Heart right ventricle (tissue), 16 donors: ENCODE measurements at regions not wholly inside any gene's neighbourhood (a gene's known extent, or its start where the extent isn't known, plus 50 kb on each side); places are given as distances from the start of the nearest gene placed in this dataset.

ENCODE experiments used
- ATAC-seq, 8 donors: fragments of 200-7000 bp; cut with Tn5 transposase; one replicate each; pipeline ENCODE4 v1.9.1; 2020; ENCODE audit warnings: mild to moderate bottlenecking in 8 of 8, moderate library complexity in 8 of 8, moderate number of reproducible peaks in 1 of 8
- DNase-seq, 2 donors: peaks; one replicate each; pipeline ENCODE4 v3.0.0-alpha.2; 2020
- H3K27ac ChIP-seq, 10 donors: fragments of 200-600 bp; sonication (generic) in 2 of 10; one replicate each; pipeline versions ENCODE4 v1.5.0 to v1.8.0; 2020 to 2022; ENCODE audit warnings: mild to moderate bottlenecking in 3 of 10
- H3K27me3 ChIP-seq, 7 donors: fragments of 200-600 bp; one replicate each; pipeline ENCODE4 v1.8.0; 2021 to 2022; ENCODE audit warnings: mild to moderate bottlenecking in 2 of 7
- H3K36me3 ChIP-seq, 9 donors: fragments of 200-600 bp; sonication (generic) in 1 of 9; one replicate each; pipeline versions ENCODE4 v1.5.0 to v1.8.0; 2020 to 2022; ENCODE audit warnings: mild to moderate bottlenecking in 2 of 9
- H3K4me1 ChIP-seq, 9 donors: fragments of 200-600 bp; sonication (generic) in 1 of 9; one replicate each; pipeline versions ENCODE4 v1.5.0 to v1.8.0; 2020 to 2022; ENCODE audit warnings: mild to moderate bottlenecking in 4 of 9
- H3K4me3 ChIP-seq, 10 donors: fragments of 200-600 bp; sonication (generic) in 2 of 10; one replicate each; pipeline versions ENCODE4 v1.5.0 to v1.8.0; 2020 to 2022; ENCODE audit warnings: mild to moderate bottlenecking in 7 of 10, moderate library complexity in 2 of 10
- H3K9me3 ChIP-seq, 11 donors: fragments of 200-600 bp in 10 of 11; sonication (generic) in 2 of 11; one replicate each; pipeline versions ENCODE4 v1.5.0 to v1.8.0; 2013 to 2022; ENCODE audit warnings: mild to moderate bottlenecking in 2 of 11, control low read depth in 1 of 11, moderate library complexity in 1 of 11
- WGBS, 2 donors: extraction: QIAGEN DNeasy Blood & Tissue Kit; methylation state at CpG; one replicate each; pipeline ENCODE4 v1.1.7; 2013; ENCODE audit warnings: inconsistent platforms in 1 of 2; 5-methylcytosine and 5-hydroxymethylcytosine counted together
- intact Hi-C, 10 donors: fragments of 100-400 bp; cut with DNase I; formaldehyde crosslinking; loops; one replicate each; pipeline versions ENCODE4 v1.11.1 to v1.14.2; 2022
- TF ChIP-seq, protein P1 (sequence below), 9 donors: fragments of 200-600 bp; sonication (generic) in 2 of 9; IDR thresholded peaks; one replicate each; pipeline versions ENCODE4 v1.5.0 to v1.8.0; 2021 to 2022; ENCODE audit warnings: antibody characterized with exemption in 9 of 9, mild to moderate bottlenecking in 5 of 9, moderate library complexity in 1 of 9
- donor health status: Arrhythmogenic right ventricular cardiomyopathy.
- donor health status: ischemic (EF 13 %, LVEDD 7.1; RV severe dilation, severe dysfunction).
- donor health status: healthy with polysubstance abuse.
- donor health status: DM: no; HTN: yes; CAD: no.
- donor health status: DM: no; HTN: no; CAD: no.
- donor health status: ischemic (EF 25% LVEDD 6.9; RV normal size, moderate dysfunction).
- donor health status: ischemic (EF 25% LVEDD 5.7; RV mildly dilated, moderate dysfunction).
- donor health status: healthy.
- donor health status: DM: yes; HTN: yes; CAD: no.
- donor health status: Ischemic cardiomyopathy.
- donor health status: ischemic (EF 35%, LVEDD 5.7; RV mildly dilated, moderate dysfunction).
- donor health status: nonischemic (EF 11% LVEDD 7.7; RV severe dilation, severe dysfunction).
- donor health status: DM: yes; HTN: yes; CAD: no.
- donor health status: PGD.
- donor health status: ischemic (EF 29% LVEDD 5.4; RV normal size, mild dysfunction).
- donor health status: nonischemic (EF 23%, LVEDD 6.1; RV moderate dilation, normal function).

DNA sequence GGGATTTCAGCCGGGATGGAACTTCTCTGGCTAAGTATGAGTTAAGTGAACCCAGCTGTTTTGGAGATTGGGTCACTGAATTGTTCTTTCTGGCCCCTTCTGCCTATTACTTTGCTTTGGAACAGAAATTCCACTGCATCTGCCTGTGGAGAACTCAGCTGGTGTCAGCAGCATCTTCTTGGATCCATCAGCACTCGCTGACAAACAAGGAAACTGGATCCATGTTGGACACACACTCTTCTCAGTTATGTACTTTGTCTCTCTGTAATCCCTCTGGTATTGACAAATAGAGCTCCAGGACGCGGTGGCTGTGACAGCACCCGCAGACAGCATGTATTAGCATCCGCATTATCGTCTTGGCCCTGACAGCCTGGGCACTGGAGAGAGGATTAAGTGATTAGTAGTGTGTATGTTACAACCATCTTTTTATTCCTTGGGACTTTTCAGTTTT, 73.0 kb upstream of the BMPER start:
- Histone ChIP-seq H3K27ac (no peak overlapping the region), H3K4me3 (no peak overlapping the region), H3K27me3 (no peaks in the 10 kb centered on the region), H3K4me1 (no peaks in the 10 kb centered on the region), H3K36me3 (no peaks in the 10 kb centered on the region), H3K9me3 (peaks cover 0 to 7% (median 0%) of the 10 kb centered on the region in 11 donors)
- ATAC-seq (peak in 2 of 8 donors; percentile 33 to 38), DNase-seq (no peak)
- intact Hi-C loops: loop anchor here in 1 of 10 donors (10.0 kb wide), 1 partner anchor 63 kb away; no protein-coding TSS in a partner anchor
- TF ChIP-seq, protein P1, sequence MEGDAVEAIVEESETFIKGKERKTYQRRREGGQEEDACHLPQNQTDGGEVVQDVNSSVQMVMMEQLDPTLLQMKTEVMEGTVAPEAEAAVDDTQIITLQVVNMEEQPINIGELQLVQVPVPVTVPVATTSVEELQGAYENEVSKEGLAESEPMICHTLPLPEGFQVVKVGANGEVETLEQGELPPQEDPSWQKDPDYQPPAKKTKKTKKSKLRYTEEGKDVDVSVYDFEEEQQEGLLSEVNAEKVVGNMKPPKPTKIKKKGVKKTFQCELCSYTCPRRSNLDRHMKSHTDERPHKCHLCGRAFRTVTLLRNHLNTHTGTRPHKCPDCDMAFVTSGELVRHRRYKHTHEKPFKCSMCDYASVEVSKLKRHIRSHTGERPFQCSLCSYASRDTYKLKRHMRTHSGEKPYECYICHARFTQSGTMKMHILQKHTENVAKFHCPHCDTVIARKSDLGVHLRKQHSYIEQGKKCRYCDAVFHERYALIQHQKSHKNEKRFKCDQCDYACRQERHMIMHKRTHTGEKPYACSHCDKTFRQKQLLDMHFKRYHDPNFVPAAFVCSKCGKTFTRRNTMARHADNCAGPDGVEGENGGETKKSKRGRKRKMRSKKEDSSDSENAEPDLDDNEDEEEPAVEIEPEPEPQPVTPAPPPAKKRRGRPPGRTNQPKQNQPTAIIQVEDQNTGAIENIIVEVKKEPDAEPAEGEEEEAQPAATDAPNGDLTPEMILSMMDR (IDR thresholded peaks at IDR 0.05): no peak
- WGBS, 2 donors: 64 to 77% methylated on average over 7 of the region's 7 CpGs

DNA sequence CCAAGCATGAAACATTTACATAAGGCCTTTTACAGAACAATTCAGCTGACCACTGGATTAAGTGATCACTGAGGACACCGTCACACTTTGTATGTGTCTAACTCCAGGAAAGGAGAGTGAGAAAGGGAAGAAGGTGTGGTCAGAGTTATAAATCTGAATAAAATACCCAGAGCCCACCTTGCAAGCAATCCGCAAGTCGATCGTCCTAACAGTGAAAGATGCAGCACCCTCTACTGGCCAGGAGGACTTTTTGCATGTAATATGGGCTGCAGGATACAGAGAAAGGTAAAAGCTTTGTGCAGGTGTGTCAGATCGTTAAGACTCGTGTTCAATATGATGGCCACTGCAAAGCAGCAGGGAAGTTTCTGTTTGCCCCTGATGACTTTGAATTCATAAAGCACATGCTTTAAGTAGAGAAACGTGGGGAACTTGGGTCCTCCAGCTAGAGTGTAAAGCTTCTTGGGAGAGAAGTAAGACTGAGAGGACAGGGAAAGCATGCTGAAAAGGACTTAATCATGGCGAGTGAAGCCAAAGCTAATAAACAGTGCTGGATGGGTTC, 68.5 kb upstream of the BMPER start:
- ATAC-seq (no peak), DNase-seq (no peak)
- Histone ChIP-seq H3K27ac (no peak overlapping the region), H3K36me3 (no peaks in the 10 kb centered on the region), H3K27me3 (no peaks in the 10 kb centered on the region), H3K4me1 (no peaks in the 10 kb centered on the region), H3K4me3 (no peak overlapping the region), H3K9me3 (peaks cover 0 to 7% (median 0%) of the 10 kb centered on the region in 11 donors)
- TF ChIP-seq, protein P1 (IDR thresholded peaks at IDR 0.05): no peak
- WGBS, 2 donors: 94 to 97% methylated on average over 8 of the region's 8 CpGs
- intact Hi-C loops: loop anchor here in 1 of 10 donors (10.0 kb wide), 1 partner anchor 58 kb away; no protein-coding TSS in a partner anchor

DNA sequence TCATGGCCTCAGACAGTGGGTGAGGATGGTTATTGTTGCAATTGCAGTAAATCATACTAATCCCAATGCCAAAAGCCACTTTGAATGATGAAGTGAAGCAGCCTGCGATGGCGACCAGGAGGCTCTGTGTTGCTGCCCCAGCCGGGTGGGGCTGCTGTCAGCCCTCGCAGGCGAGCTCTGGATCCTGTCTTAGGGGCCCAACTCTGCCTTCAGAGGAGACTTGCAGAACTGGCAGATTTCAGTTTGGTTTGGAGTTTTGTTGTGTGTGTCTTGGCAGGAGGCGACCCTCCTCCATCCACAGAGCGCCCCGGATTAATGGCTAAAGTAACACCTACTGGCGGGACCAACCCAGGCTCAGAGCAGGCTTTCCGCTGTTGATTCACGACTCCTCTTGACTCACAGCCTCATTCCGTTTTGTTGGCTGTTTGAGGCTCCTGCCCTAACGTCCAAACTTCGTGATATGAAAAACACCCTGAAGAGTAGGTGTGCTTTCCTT, 67.9 kb upstream of the BMPER start:
- DNase-seq (no peak), ATAC-seq (no peak)
- Histone ChIP-seq H3K27me3 (no peaks in the 10 kb centered on the region), H3K27ac (no peak overlapping the region), H3K4me1 (no peaks in the 10 kb centered on the region), H3K9me3 (peaks cover 0 to 7% (median 0%) of the 10 kb centered on the region in 11 donors), H3K4me3 (no peak overlapping the region), H3K36me3 (no peaks in the 10 kb centered on the region)
- intact Hi-C loops: loop anchor here in 1 of 10 donors (10.0 kb wide), 1 partner anchor 57 kb away; no protein-coding TSS in a partner anchor
- WGBS, 2 donors: 85 to 87% methylated on average over 14 of the region's 14 CpGs
- TF ChIP-seq, protein P1 (IDR thresholded peaks at IDR 0.05): no peak

DNA sequence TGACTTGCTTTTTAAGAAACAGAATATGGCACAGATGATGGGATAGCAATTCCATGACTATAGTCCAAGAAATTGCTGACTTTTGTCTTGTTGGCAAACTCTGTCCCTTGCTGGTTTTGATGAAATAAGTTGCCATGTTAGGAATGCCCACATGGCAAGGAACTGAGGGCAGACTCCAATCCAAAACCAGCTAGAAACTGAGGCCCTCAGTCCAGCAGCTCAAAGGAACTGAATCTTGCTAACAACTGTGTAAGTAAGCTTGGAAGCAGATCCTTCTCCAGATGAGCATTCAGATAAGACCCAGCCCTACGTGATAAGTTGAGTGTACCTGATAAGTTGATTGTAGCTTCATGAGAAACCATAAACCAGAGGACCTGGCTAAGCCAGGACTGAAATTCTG, 64.3 kb upstream of the BMPER start:
- Histone ChIP-seq H3K36me3 (no peaks in the 10 kb centered on the region), H3K27me3 (no peaks in the 10 kb centered on the region), H3K4me1 (peaks cover 0 to 2% (median 0%) of the 10 kb centered on the region in 9 donors), H3K9me3 (peaks cover 0 to 7% (median 0%) of the 10 kb centered on the region in 11 donors), H3K4me3 (no peak overlapping the region), H3K27ac (no peak overlapping the region)
- TF ChIP-seq, protein P1 (IDR thresholded peaks at IDR 0.05): no peak
- no peak for ATAC-seq
- 76 to 79% methylated on average over 1 of the region's 1 CpG for WGBS, 2 donors
- intact Hi-C loops: no loop called here
- DNase-seq: no peak
